Ovary (tissue), 3 donors: ENCODE measurements at regions not wholly inside any gene's neighbourhood (a gene's known extent, or its start where the extent isn't known, plus 50 kb on each side); places are given as distances from the start of the nearest gene placed in this dataset.

Experiments
- CTCF ChIP-seq, 3 donors: fragments of 450-650 bp in 2 of 3; fragments of 200-600 bp in 1 of 3; IDR thresholded peaks; one replicate each; pipeline versions ENCODE4 v1.5.1 to v1.8.0; 2016 to 2022; ENCODE audit warnings: antibody characterized with exemption in 3 of 3, mild to moderate bottlenecking in 1 of 3
- EP300 ChIP-seq: sonication (generic); formaldehyde crosslinking; IDR thresholded peaks from one replicate; pipeline ENCODE4 v1.6.1; 2017; ENCODE audit warnings: antibody characterized with exemption
- POLR2A ChIP-seq: fragments of 450-650 bp; IDR thresholded peaks from one replicate; pipeline ENCODE4 v1.6.1; 2017; ENCODE audit warnings: antibody characterized with exemption, mild to moderate bottlenecking, moderate library complexity
- donor health status: DM: no; HTN: no; CAD: no.

- TF ChIP-seq CTCF (IDR thresholded peaks at IDR 0.05): no peak
- no peak for TF ChIP-seq POLR2A
- TF ChIP-seq EP300: no peak
Measured at GRCh38 chr1:195788721-195789120, 819.5 kb downstream of the KCNT2 start.
